PC-9 (cell line): ENCODE measurements at regions not wholly inside any gene's neighbourhood (a gene's known extent, or its start where the extent isn't known, plus 50 kb on each side); places are given as distances from the start of the nearest gene placed in this dataset.

Experiments used
- BruUV-seq: library from RNA; stranded (reverse); fragments of 400-500 nt; replicated peaks from 2 replicates; lab custom pipeline; 2021; lab: Mats Ljungman, UMichigan
- CTCF ChIA-PET: fragments of 300-600 bp; sonication (Branson Sonifier 250); formaldehyde crosslinking; loops from one replicate; lab custom pipeline; 2022; ENCODE audit warnings: antibody characterized with exemption; lab: Charles Lee
- POLR2A ChIA-PET: fragments of 300-600 bp; sonication (Branson Sonifier 250); formaldehyde crosslinking; loops from one replicate; lab custom pipeline; 2022; ENCODE audit warnings: antibody characterized with exemption; ENCODE audit not compliant: unreplicated experiment; lab: Charles Lee
- DNase-seq, 2 experiments: peaks; one replicate each; pipeline versions ENCODE4 v3.0.0 to v3.0.0-alpha.2; 2015 to 2022; ENCODE audit warnings: mixed read lengths in 1 of 2
- H2AFZ ChIP-seq: fragments of 200-600 bp; sonication (generic); 2 replicates; pipeline ENCODE4 v1.8.1; 2017; ENCODE audit warnings: antibody characterized with exemption
- H3F3A ChIP-seq: fragments of 200-600 bp; sonication (generic); 2 replicates; pipeline ENCODE4 v1.8.1; 2017; ENCODE audit warnings: antibody characterized with exemption, mild to moderate bottlenecking, low read depth; ENCODE audit not compliant: insufficient read depth
- H3K27ac ChIP-seq: fragments of 200-600 bp; sonication (generic); 2 replicates; pipeline ENCODE4 v1.6.1; 2016; ENCODE audit warnings: mixed run types
- H3K27me3 ChIP-seq: fragments of 200-600 bp; sonication (generic); 2 replicates; pipeline ENCODE4 v1.6.1; 2016; ENCODE audit warnings: low read depth, mixed run types; ENCODE audit not compliant: insufficient read depth
- H3K36me3 ChIP-seq: fragments of 200-600 bp; sonication (generic); 2 replicates; pipeline ENCODE4 v1.6.1; 2016; ENCODE audit warnings: low read depth, mixed run types
- H3K4me1 ChIP-seq: fragments of 200-600 bp; sonication (generic); replicated peaks from 2 replicates; pipeline ENCODE4 v1.6.1; 2016; ENCODE audit warnings: mixed run types; ENCODE audit not compliant: insufficient read depth
- H3K4me2 ChIP-seq: fragments of 200-600 bp; sonication (generic); 2 replicates; pipeline ENCODE4 v1.6.1; 2017; ENCODE audit warnings: mixed run types
- H3K4me3 ChIP-seq: fragments of 200-600 bp; sonication (generic); 2 replicates; pipeline ENCODE4 v1.6.1; 2016; ENCODE audit warnings: mixed run types
- H3K79me2 ChIP-seq: fragments of 200-600 bp; sonication (generic); 2 replicates; pipeline ENCODE4 v1.6.1; 2017; ENCODE audit warnings: low read depth, mixed run types
- H3K9me2 ChIP-seq: fragments of 200-600 bp; sonication (generic); 2 replicates; pipeline ENCODE4 v1.8.1; 2017; ENCODE audit warnings: mild to moderate bottlenecking; ENCODE audit not compliant: insufficient read depth
- H3K9me3 ChIP-seq: fragments of 200-600 bp; sonication (generic); 2 replicates; pipeline ENCODE4 v1.8.1; 2016; ENCODE audit warnings: low read depth; ENCODE audit not compliant: insufficient read depth
- H4K20me1 ChIP-seq: fragments of 200-600 bp; sonication (generic); 2 replicates; pipeline ENCODE4 v1.8.1; 2017; ENCODE audit not compliant: insufficient read depth
- CTCF ChIP-seq: fragments of 200-600 bp; sonication (generic); conservative IDR thresholded peaks from 2 replicates; pipeline ENCODE4 v1.6.1; 2017; ENCODE audit warnings: mixed run types, antibody characterized with exemption, mild to moderate bottlenecking, moderate library complexity
- EZH2 ChIP-seq: fragments of 200-600 bp; sonication (generic); IDR thresholded peaks from 2 replicates; pipeline ENCODE4 v1.8.0; 2017; ENCODE audit warnings: antibody characterized with exemption, low read depth
- intact Hi-C: fragments of 100-400 bp; cut with micrococcal nuclease; formaldehyde crosslinking; loops from one replicate; pipeline ENCODE4 v1.10.0; 2022; ENCODE audit not compliant: unreplicated experiment

- DNase-seq: no peak
- Histone ChIP-seq H3K79me2 (no peaks in the 10 kb centered on the region), H3K36me3 (no peaks in the 10 kb centered on the region), H3K4me1 (no peaks in the 10 kb centered on the region), H2AFZ (no peak overlapping the region), H3K4me2 (no peak overlapping the region), H3K27me3 (no peaks in the 10 kb centered on the region), H3K27ac (no peak overlapping the region), H3K9me3 (no peaks in the 10 kb centered on the region), H3F3A (no peaks in the 10 kb centered on the region), H3K4me3 (no peak overlapping the region), H3K9me2 (no peaks in the 10 kb centered on the region; the same call in 1 of the 2 replicates), H4K20me1 (no peaks in the 10 kb centered on the region)
- ChIA-PET CTCF (no interaction called here), POLR2A (interaction anchor here (0.7 kb wide), 1 partner anchor 13 kb away, joined by 3 read pairs; no protein-coding TSS in a partner anchor)
- TF ChIP-seq CTCF: no peak
- TF ChIP-seq EZH2: no peak
- intact Hi-C loops: no loop called here
- no TSS peak for BruUV-seq
Measured at GRCh38 chr6:122098201-122098678, 301.2 kb upstream of the HSF2 start.

- H3K9me2 ChIP-seq: no peaks in the 10 kb centered on the region; the same call in 1 of the 2 replicates
- H3K4me1 ChIP-seq: no peaks in the 10 kb centered on the region
- no peaks in the 10 kb centered on the region for H3F3A ChIP-seq
- intact Hi-C loops: no loop called here
- H4K20me1 ChIP-seq: no peaks in the 10 kb centered on the region
- H3K27me3 ChIP-seq: no peaks in the 10 kb centered on the region
- no peaks in the 10 kb centered on the region for H3K79me2 ChIP-seq
- POLR2A ChIA-PET: no interaction called here
- H3K27ac ChIP-seq: no peak overlapping the region
- CTCF ChIA-PET: no interaction called here
- H3K4me2 ChIP-seq: no peak overlapping the region
- no peak overlapping the region for H2AFZ ChIP-seq
- H3K36me3 ChIP-seq: no peaks in the 10 kb centered on the region
- DNase-seq: no peak
- BruUV-seq: no TSS peak
- no peak overlapping the region for H3K4me3 ChIP-seq
- no peaks in the 10 kb centered on the region for H3K9me3 ChIP-seq
- TF ChIP-seq EZH2: no peak
- no peak for TF ChIP-seq CTCF
Measured at GRCh38 chr6:122102026-122102425, 297.4 kb upstream of the HSF2 start.

GRCh38 chr6:122107256-122107852, 292.1 kb upstream of the HSF2 start:
- no peaks in the 10 kb centered on the region for H3K4me1 ChIP-seq
- TF ChIP-seq EZH2: no peak
- TF ChIP-seq CTCF: no peak
- H3K9me3 ChIP-seq: no peaks in the 10 kb centered on the region; the same call in 1 of the 2 replicates
- no peaks in the 10 kb centered on the region for H3F3A ChIP-seq
- POLR2A ChIA-PET: no interaction called here
- no peak overlapping the region for H3K4me3 ChIP-seq
- intact Hi-C loops: no loop called here
- no peaks in the 10 kb centered on the region for H3K36me3 ChIP-seq
- no peaks in the 10 kb centered on the region for H4K20me1 ChIP-seq
- BruUV-seq: no TSS peak
- no peaks in the 10 kb centered on the region for H3K79me2 ChIP-seq
- no peak overlapping the region for H3K27ac ChIP-seq
- H2AFZ ChIP-seq: no peak overlapping the region
- H3K9me2 ChIP-seq: no peaks in the 10 kb centered on the region
- CTCF ChIA-PET: no interaction called here
- no peak overlapping the region for H3K4me2 ChIP-seq
- no peaks in the 10 kb centered on the region for H3K27me3 ChIP-seq
- no peak for DNase-seq
